Peyer's patch (tissue), 4 donors: ENCODE measurements at regions not wholly inside any gene's neighbourhood (a gene's known extent, or its start where the extent isn't known, plus 50 kb on each side); places are given as distances from the start of the nearest gene placed in this dataset.

ENCODE experiments used
- CTCF ChIP-seq, 6 experiments: fragments of 450-650 bp in 4 of 6; fragments of 200-600 bp in 2 of 6; sonication (generic) in 1 of 6; IDR thresholded peaks; one replicate each; pipeline ENCODE4 v1.5.1; 2017 to 2019; ENCODE audit warnings: antibody characterized with exemption in 6 of 6, mild to moderate bottlenecking in 3 of 6, moderate library complexity in 1 of 6
- POLR2A ChIP-seq, 2 donors: fragments of 450-650 bp; IDR thresholded peaks; one replicate each; pipeline ENCODE4 v1.5.1; 2017; ENCODE audit warnings: antibody characterized with exemption in 2 of 2, mild to moderate bottlenecking in 2 of 2, moderate library complexity in 2 of 2

GRCh38 chr20:16111852-16112412 is 461.3 kb downstream of the KIF16B start:
- TF ChIP-seq CTCF (IDR thresholded peaks at IDR 0.05) = no peak
- TF ChIP-seq POLR2A (IDR thresholded peaks at IDR 0.05) = no peak
